Gastrocnemius medialis (tissue), 4 donors: ENCODE measurements at regions not wholly inside any gene's neighbourhood (a gene's known extent, or its start where the extent isn't known, plus 50 kb on each side); places are given as distances from the start of the nearest gene placed in this dataset.

Experiments used
- ATAC-seq, 2 donors: fragments of 150-250 bp; one replicate each; pipeline ENCODE4 v1.9.1; 2016
- DNase-seq, 2 donors: peaks; one replicate each; pipeline ENCODE4 v3.0.0-alpha.2; 2019
- H3K27ac ChIP-seq, 4 donors: fragments of 200-600 bp; sonication (generic); 1 replicate in 1 of 4; 2 replicates in 3 of 4; pipeline ENCODE4 v1.5.1; 2016 to 2018; ENCODE audit warnings: mild to moderate bottlenecking in 2 of 4, moderate library complexity in 1 of 4
- H3K27me3 ChIP-seq, 3 donors: fragments of 200-600 bp; sonication (generic) in 2 of 3; 1 replicate in 1 of 3; 2 replicates in 2 of 3; pipeline versions ENCODE4 v1.5.1 to v1.6.0; 2016 to 2019; ENCODE audit warnings: mild to moderate bottlenecking in 1 of 3, moderate library complexity in 1 of 3
- H3K36me3 ChIP-seq, 2 donors: fragments of 200-600 bp; sonication (generic) in 1 of 2; one replicate each; pipeline ENCODE4 v1.5.1; 2017 to 2018
- H3K4me1 ChIP-seq, 2 donors: fragments of 200-600 bp; sonication (generic) in 1 of 2; one replicate each; pipeline ENCODE4 v1.5.1; 2016 to 2017; ENCODE audit warnings: mild to moderate bottlenecking in 2 of 2
- H3K4me3 ChIP-seq, 4 donors: fragments of 200-600 bp; sonication (generic) in 3 of 4; 1 replicate in 1 of 4; 2 replicates in 3 of 4; pipeline ENCODE4 v1.5.1; 2016 to 2019; ENCODE audit warnings: mild to moderate bottlenecking in 2 of 4
- H3K9me3 ChIP-seq, 3 donors: fragments of 200-600 bp; sonication (generic) in 2 of 3; 1 replicate in 1 of 3; 2 replicates in 2 of 3; pipeline ENCODE4 v1.5.1; 2016 to 2019
- CTCF ChIP-seq, 5 experiments: fragments of 450-650 bp in 3 of 5; fragments of 200-600 bp in 2 of 5; sonication (generic) in 2 of 5; IDR thresholded peaks in 4 of 5; conservative IDR thresholded peaks in 1 of 5; 1 replicate in 4 of 5; 2 replicates in 1 of 5; pipeline ENCODE4 v1.5.1; 2016 to 2019; ENCODE audit warnings: antibody characterized with exemption in 5 of 5, mild to moderate bottlenecking in 3 of 5, moderate library complexity in 3 of 5
- POLR2A ChIP-seq, 2 donors: fragments of 450-650 bp; IDR thresholded peaks; one replicate each; pipeline ENCODE4 v1.6.1; 2017; ENCODE audit warnings: antibody characterized with exemption in 2 of 2, mild to moderate bottlenecking in 2 of 2, moderate library complexity in 2 of 2
- in situ Hi-C, 4 donors: fragments of 200-750 bp; cut with MboI; loops; one replicate each; pipeline versions ENCODE4 v1.15.0 to v1.8.0; 2017; ENCODE audit warnings: low sequenced_read_pairs in 4 of 4
- intact Hi-C: fragments of 100-400 bp; cut with DNase I; formaldehyde crosslinking; loops from one replicate; pipeline ENCODE4 v1.15.1; 2023; ENCODE audit warnings: low total_unique reads

DNA sequence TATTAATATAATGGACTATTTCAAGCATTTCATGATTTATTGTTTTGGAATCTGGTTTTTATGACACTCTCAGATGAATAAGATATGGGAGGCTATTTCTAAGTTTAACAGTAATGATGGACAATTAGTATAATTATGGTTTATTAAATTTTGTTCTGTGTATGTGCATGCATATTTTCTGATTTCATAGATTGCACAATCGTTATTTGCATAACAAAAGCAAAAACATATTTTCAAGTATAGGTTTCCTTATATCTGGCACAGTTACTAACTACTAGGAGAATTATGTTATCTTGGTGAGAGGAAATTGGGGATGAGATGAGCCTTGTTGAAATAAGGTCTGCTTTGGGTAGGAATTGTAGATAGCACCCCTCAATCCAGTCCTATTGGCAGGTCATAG, 413.1 kb downstream of the MCTP2 start:
- no peaks in the 10 kb centered on the region for H3K9me3 ChIP-seq
- intact Hi-C loops (no loop called here), in situ Hi-C loops (no loop called here)
- H3K4me3 ChIP-seq: no peak overlapping the region
- TF ChIP-seq CTCF (IDR thresholded peaks at IDR 0.05 in 4 of 5, conservative IDR thresholded peaks at IDR 0.05 in 1 of 5): no peak
- TF ChIP-seq POLR2A (IDR thresholded peaks at IDR 0.05): no peak
- no peaks in the 10 kb centered on the region for H3K36me3 ChIP-seq
- no peaks in the 10 kb centered on the region for H3K4me1 ChIP-seq
- no peak overlapping the region for H3K27ac ChIP-seq
- ATAC-seq (no peak), DNase-seq (no peak)
- H3K27me3 ChIP-seq: no peaks in the 10 kb centered on the region

DNA sequence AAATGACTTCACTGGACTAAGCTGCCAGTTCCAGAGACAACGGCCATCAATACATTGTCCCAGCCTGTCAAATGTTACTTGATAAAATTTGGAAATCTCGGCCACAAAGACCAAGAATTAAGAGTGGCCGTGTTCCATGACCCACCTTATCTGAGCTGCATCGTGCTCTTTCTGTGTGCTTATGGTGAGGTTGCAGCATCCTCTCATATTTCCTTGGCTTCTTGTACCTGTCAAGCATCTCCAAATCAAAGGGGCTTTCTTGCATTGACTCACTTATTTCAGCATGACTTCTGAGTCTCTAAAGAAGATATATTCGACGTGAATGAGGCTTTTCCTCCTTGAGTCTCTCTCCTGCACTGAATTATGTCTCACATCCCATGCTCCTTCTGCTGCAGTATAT, 421.7 kb downstream of the MCTP2 start:
- no peak overlapping the region for H3K4me3 ChIP-seq
- in situ Hi-C loops: no loop called here
- H3K27ac ChIP-seq: no peak overlapping the region
- H3K27me3 ChIP-seq: no peaks in the 10 kb centered on the region
- intact Hi-C loops: no loop called here
- ATAC-seq (no peak), DNase-seq (no peak)
- no peaks in the 10 kb centered on the region for H3K4me1 ChIP-seq
- no peaks in the 10 kb centered on the region for H3K9me3 ChIP-seq
- no peaks in the 10 kb centered on the region for H3K36me3 ChIP-seq
- TF ChIP-seq CTCF (IDR thresholded peaks at IDR 0.05 in 4 of 5, conservative IDR thresholded peaks at IDR 0.05 in 1 of 5) (no peak), POLR2A (IDR thresholded peaks at IDR 0.05) (no peak)

GRCh38 chr15:94655249-94655880, 424.0 kb downstream of the MCTP2 start:
- intact Hi-C loops (no loop called here), in situ Hi-C loops (no loop called here)
- no peaks in the 10 kb centered on the region for H3K9me3 ChIP-seq
- DNase-seq: no peak
- no peak for ATAC-seq
- no peak for TF ChIP-seq POLR2A (IDR thresholded peaks at IDR 0.05)
- no peak for TF ChIP-seq CTCF (IDR thresholded peaks at IDR 0.05 in 4 of 5, conservative IDR thresholded peaks at IDR 0.05 in 1 of 5)
- no peaks in the 10 kb centered on the region for H3K4me1 ChIP-seq
- no peak overlapping the region for H3K27ac ChIP-seq
- H3K4me3 ChIP-seq: no peak overlapping the region
- H3K27me3 ChIP-seq: no peaks in the 10 kb centered on the region
- no peaks in the 10 kb centered on the region for H3K36me3 ChIP-seq

GRCh38 chr15:94665676-94666441, 434.5 kb downstream of the MCTP2 start:
- H3K9me3 ChIP-seq: no peaks in the 10 kb centered on the region
- in situ Hi-C loops: no loop called here

More at GRCh38 chr15:94665676-94666441, 434.5 kb downstream of the MCTP2 start:
- H3K27me3 ChIP-seq: no peaks in the 10 kb centered on the region
- DNase-seq (no peak), ATAC-seq (no peak)
- H3K36me3 ChIP-seq: no peaks in the 10 kb centered on the region
- no peaks in the 10 kb centered on the region for H3K4me1 ChIP-seq
- intact Hi-C loops: no loop called here
- no peak for TF ChIP-seq POLR2A (IDR thresholded peaks at IDR 0.05)
- TF ChIP-seq CTCF (IDR thresholded peaks at IDR 0.05 in 4 of 5, conservative IDR thresholded peaks at IDR 0.05 in 1 of 5): no peak
- no peak overlapping the region for H3K27ac ChIP-seq
- H3K4me3 ChIP-seq: no peak overlapping the region
